ENCODE measurements at regions not wholly inside any gene's neighbourhood (a gene's known extent, or its start where the extent isn't known, plus 50 kb on each side); places are given as distances from the start of the nearest gene placed in this dataset.

DNA sequence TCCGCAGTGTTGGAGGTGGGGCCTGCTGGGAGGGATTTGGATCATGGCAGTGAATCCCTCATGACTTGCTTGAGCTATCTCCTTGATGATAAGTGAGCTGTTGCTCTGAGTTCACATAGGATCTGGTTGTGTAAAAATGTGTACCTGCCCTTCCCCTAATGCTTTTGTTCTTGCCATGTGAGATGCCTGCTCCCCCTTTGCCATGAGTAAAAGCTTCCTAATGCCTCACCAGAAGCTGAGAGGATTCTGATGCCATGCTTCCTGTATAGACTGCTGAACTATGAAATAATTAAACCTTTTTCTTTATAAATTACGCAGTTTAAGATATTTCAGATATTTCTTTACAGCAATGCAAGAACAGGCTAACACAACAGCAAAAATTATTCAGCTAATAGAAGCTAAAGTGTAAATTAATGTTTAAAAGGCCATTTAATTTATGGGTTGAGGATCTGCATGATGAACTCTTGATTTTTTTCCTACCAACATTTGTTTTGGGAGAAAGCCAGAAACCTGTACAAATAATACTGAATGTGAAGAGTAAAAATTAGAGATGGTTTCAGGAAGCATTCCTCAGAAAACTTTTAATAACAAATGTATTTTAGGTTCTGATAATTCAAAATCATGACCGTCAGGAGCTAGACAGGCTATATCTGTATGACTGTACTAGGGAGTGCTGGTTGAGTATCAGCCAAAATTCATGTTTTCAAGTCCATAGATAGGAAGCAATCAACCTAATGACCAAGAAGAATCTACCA is 177.5 kb upstream of the GRIA4 start:
- TF ChIP-seq EP300 (IDR thresholded peaks at IDR 0.05; ENCODE audit: borderline replicate concordance) = no peak
- TF ChIP-seq TCF12 (IDR thresholded peaks at IDR 0.05; ENCODE audit: low read depth) = no peak
- TF ChIP-seq CREB1 (IDR thresholded peaks at IDR 0.05; ENCODE audit: low read depth) = no peak
- TF ChIP-seq TAF1 (IDR thresholded peaks at IDR 0.05; ENCODE audit: low read depth) = no peak
